PC-9 (cell line): ENCODE measurements at regions not wholly inside any gene's neighbourhood (a gene's known extent, or its start where the extent isn't known, plus 50 kb on each side); places are given as distances from the start of the nearest gene placed in this dataset.

Source experiments
- CTCF ChIP-seq: fragments of 200-600 bp; sonication (generic); conservative IDR thresholded peaks from 2 replicates; pipeline ENCODE4 v1.6.1; 2017; ENCODE audit warnings: mixed run types, antibody characterized with exemption, mild to moderate bottlenecking, moderate library complexity
- EZH2 ChIP-seq: fragments of 200-600 bp; sonication (generic); IDR thresholded peaks from 2 replicates; pipeline ENCODE4 v1.8.0; 2017; ENCODE audit warnings: antibody characterized with exemption, low read depth

DNA sequence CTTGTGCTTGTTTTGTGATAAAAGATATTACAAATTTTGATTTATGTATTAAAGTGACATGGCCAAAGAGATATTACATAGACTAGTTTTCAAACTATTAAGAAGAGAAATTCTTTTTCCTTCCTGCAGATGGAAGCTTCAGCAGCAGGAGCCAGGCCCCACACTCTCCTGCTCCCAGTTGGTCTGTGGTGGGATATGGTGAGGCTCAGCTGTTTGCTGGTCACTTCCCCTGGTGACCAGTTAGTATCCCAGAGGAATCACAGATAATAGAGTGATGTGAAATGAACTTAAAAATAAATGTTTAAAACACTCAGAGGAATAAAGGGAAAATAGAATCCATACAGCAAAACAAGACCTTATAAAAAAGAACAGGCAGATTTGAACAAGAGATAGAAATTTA, 154.7 kb downstream of the KTN1 start:
- TF ChIP-seq CTCF (no peak), EZH2 (no peak)
